ENCODE measurements at regions not wholly inside any gene's neighbourhood (a gene's known extent, or its start where the extent isn't known, plus 50 kb on each side); places are given as distances from the start of the nearest gene placed in this dataset.

DNA sequence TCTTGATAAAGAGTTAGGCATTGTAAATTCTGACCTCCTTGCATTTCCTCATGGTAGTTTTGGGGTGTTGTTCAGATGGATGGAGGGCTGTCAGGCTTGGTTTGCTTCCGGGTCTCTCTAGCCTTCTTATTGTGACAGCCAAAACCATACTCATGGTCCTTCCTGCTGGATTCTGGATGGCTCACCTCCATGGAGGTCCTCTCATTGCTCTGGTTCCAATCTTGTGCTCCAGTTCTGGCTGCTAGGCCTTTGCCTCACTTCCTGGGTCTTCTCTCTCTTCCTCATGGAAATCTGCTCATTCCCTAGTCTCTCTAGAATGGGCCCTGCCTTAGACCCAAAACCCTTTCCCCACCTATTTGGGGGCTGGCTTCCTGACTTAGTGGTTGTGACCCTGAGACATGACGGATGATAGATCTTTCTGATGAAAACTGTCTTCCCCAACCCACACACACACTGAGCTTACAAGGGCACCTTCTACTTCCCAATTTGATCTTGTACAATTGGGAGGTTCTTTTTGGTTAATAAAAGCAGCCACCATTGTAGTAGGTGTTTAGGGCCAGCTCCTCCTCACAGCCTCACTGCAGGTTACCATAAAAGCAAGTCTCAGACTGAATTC is 66.2 kb upstream of the XCR1 start:
- H2AFZ ChIP-seq (ENCODE audit: low read length): no peak overlapping the region
- H3K36me3 ChIP-seq (replicated peaks in 1 of 2; ENCODE audit: control insufficient read depth in 1 of 2, insufficient read depth in 2 of 2, low read length in 2 of 2): no peaks in the 10 kb centered on the region
- in situ Hi-C loops (cut with HindIII; ENCODE audit: extremely low pct_ligation_motif_present, low pct_unique_long_range_greater_than_20kb): no loop called here
- no peak overlapping the region for H3K4me3 ChIP-seq (replicated peaks in 1 of 3; ENCODE audit: insufficient read depth in 1 of 3, low read depth in 2 of 3, low read length in 3 of 3)
- H3K27ac ChIP-seq (ENCODE audit: extremely low read length, insufficient read depth, low read length): no peak overlapping the region
- no peak for TF ChIP-seq ZFP90 (CRISPR knock-in tag; IDR thresholded peaks at IDR 0.05; ENCODE audit: borderline replicate concordance)
- no peak for TF ChIP-seq SP5 (CRISPR knock-in tag; IDR thresholded peaks at IDR 0.05; ENCODE audit: borderline replicate concordance, low read depth)
- TF ChIP-seq ZFX (CRISPR knock-in tag; IDR thresholded peaks at IDR 0.05; ENCODE audit: low read depth): no peak
- no peak for TF ChIP-seq KDM6A (CRISPR knock-in tag; IDR thresholded peaks at IDR 0.05; ENCODE audit: low read depth)
- TF ChIP-seq, protein P1, sequence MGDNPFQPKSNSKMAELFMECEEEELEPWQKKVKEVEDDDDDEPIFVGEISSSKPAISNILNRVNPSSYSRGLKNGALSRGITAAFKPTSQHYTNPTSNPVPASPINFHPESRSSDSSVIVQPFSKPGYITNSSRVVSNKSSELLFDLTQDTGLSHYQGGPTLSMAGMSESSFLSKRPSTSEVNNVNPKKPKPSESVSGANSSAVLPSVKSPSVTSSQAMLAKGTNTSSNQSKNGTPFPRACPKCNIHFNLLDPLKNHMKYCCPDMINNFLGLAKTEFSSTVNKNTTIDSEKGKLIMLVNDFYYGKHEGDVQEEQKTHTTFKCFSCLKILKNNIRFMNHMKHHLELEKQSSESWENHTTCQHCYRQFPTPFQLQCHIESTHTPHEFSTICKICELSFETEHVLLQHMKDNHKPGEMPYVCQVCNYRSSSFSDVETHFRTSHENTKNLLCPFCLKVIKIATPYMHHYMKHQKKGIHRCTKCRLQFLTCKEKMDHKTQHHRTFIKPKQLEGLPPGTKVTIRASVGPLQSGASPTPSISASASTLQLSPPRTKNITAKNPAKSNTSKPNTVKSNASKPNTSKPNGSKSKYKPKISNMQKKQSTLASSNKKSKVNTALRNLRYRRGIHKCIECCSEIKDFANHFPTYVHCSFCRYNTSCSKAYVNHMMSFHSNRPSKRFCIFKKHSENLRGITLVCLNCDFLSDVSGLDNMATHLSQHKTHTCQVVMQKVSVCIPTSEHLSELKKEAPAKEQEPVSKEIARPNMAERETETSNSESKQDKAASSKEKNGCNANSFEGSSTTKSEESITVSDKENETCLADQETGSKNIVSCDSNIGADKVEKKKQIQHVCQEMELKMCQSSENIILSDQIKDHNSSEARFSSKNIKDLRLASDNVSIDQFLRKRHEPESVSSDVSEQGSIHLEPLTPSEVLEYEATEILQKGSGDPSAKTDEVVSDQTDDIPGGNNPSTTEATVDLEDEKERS (CRISPR knock-in tag; IDR thresholded peaks at IDR 0.05): no peak
- TF ChIP-seq ZNF329 (CRISPR knock-in tag; IDR thresholded peaks at IDR 0.05; ENCODE audit: low read depth): no peak
- TF ChIP-seq GPN1 (CRISPR knock-in tag; IDR thresholded peaks at IDR 0.05; ENCODE audit: borderline replicate concordance): no peak
- TF ChIP-seq, protein P2, sequence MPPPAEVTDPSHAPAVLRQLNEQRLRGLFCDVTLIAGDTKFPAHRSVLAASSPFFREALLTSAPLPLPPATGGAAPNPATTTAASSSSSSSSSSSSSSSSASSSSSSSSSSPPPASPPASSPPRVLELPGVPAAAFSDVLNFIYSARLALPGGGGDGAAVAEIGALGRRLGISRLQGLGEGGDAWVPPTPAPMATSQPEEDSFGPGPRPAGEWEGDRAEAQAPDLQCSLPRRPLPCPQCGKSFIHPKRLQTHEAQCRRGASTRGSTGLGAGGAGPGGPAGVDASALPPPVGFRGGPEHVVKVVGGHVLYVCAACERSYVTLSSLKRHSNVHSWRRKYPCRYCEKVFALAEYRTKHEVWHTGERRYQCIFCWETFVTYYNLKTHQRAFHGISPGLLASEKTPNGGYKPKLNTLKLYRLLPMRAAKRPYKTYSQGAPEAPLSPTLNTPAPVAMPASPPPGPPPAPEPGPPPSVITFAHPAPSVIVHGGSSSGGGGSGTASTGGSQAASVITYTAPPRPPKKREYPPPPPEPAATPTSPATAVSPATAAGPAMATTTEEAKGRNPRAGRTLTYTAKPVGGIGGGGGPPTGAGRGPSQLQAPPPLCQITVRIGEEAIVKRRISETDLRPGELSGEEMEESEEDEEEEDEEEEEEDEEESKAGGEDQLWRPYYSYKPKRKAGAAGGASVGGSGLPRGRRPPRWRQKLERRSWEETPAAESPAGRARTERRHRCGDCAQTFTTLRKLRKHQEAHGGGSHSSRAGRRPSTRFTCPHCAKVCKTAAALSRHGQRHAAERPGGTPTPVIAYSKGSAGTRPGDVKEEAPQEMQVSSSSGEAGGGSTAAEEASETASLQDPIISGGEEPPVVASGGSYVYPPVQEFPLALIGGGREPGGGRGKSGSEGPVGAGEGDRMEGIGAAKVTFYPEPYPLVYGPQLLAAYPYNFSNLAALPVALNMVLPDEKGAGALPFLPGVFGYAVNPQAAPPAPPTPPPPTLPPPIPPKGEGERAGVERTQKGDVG (CRISPR knock-in tag; IDR thresholded peaks at IDR 0.05; ENCODE audit: borderline replicate concordance): no peak
- no peak for TF ChIP-seq POLR2AphosphoS2 (IDR thresholded peaks at IDR 0.05; ENCODE audit: low read depth, low read length)
- no peak for TF ChIP-seq ZMYM4 (CRISPR knock-in tag; IDR thresholded peaks at IDR 0.05)
- TF ChIP-seq RFX1 (IDR thresholded peaks at IDR 0.05): no peak
- no peak for TF ChIP-seq PHF21A (CRISPR knock-in tag; IDR thresholded peaks at IDR 0.05)
- 94% methylated on average over 2 of the region's 2 CpGs for WGBS (ENCODE audit: low lambda C conversion rate)
- H3K9me3 ChIP-seq (ENCODE audit: low read length): no peaks in the 10 kb centered on the region
- no peaks in the 10 kb centered on the region for H4K20me1 ChIP-seq (ENCODE audit: insufficient read depth, low read length)
- ChIA-PET CTCF (ENCODE audit: low intra/inter-chr PET ratio, low total read pairs) (no interaction called here), POLR2A (no interaction called here)
- intact Hi-C loops (cut with micrococcal nuclease; ENCODE audit: unreplicated experiment): no loop called here
- no peaks in the 10 kb centered on the region for H3K79me2 ChIP-seq (ENCODE audit: insufficient read depth, low read length)
- H3K4me1 ChIP-seq (ENCODE audit: insufficient read depth, low read length): peaks cover 14% of the 10 kb centered on the region
- H3K9ac ChIP-seq (ENCODE audit: insufficient read depth, low read depth, low read length): no peak overlapping the region
- DNase-seq (ENCODE audit: low spot score) (no peak), FAIRE-seq (no peak), ATAC-seq (no peak)
- no peak overlapping the region for H3K4me2 ChIP-seq (ENCODE audit: low read depth, low read length)
- no peaks in the 10 kb centered on the region for H3K27me3 ChIP-seq (ENCODE audit: control insufficient read depth in 1 of 2, insufficient read depth in 2 of 2, low read length in 2 of 2)
- no TSS peak for BruUV-seq (replicated peaks)

Measured in HepG2 (cell line).